ENCODE measurements at regions not wholly inside any gene's neighbourhood (a gene's known extent, or its start where the extent isn't known, plus 50 kb on each side); places are given as distances from the start of the nearest gene placed in this dataset.
"Not testable (repeated sequence)": the region's sequence is repeated elsewhere in the genome, so short reads cannot be mapped to it uniquely, and the experiment has no call there.

- Histone ChIP-seq H2AK5ac (ENCODE audit: low read length, severe bottlenecking) (no peak overlapping the region), H4K91ac (ENCODE audit: low read length) (no peak overlapping the region), H3K27ac (ENCODE audit: low read length, poor library complexity, severe bottlenecking) (no peak overlapping the region), H3K4ac (ENCODE audit: low read depth in 1 of 2, low read length in 2 of 2) (no peak overlapping the region), H3K18ac (ENCODE audit: low read depth in 1 of 2, low read length in 2 of 2) (no peak overlapping the region), H3K36me3 (ENCODE audit: control insufficient read depth in 1 of 2, insufficient read depth in 2 of 2, low read depth in 1 of 2, low read length in 2 of 2) (no peaks in the 10 kb centered on the region), H3K4me1 (ENCODE audit: control insufficient read depth, insufficient read depth, low read depth, low read length) (no peaks in the 10 kb centered on the region), H3K4me3 (ENCODE audit: insufficient read depth in 1 of 2, low read depth in 1 of 2, low read length in 2 of 2) (no peak overlapping the region), H3K27me3 (ENCODE audit: control insufficient read depth in 1 of 2, insufficient read depth in 1 of 2, low read length in 2 of 2) (no peaks in the 10 kb centered on the region), H3K14ac (ENCODE audit: low read length in 2 of 2) (no peak overlapping the region), H2BK12ac (ENCODE audit: low read length in 2 of 2) (no peak overlapping the region), H3K4me2 (ENCODE audit: low read length, poor library complexity, severe bottlenecking) (no peak overlapping the region), H2BK5ac (ENCODE audit: low read depth, low read length, poor library complexity, severe bottlenecking) (no peak overlapping the region), H2BK120ac (ENCODE audit: low read depth, low read length) (no peak overlapping the region), H3K9me3 (ENCODE audit: control insufficient read depth, low read length) (peaks cover 40% of the 10 kb centered on the region), H3K23ac (ENCODE audit: low read length in 2 of 2) (no peak overlapping the region), H3K79me1 (replicated peaks; ENCODE audit: low read length, poor library complexity, severe bottlenecking) (no peaks in the 10 kb centered on the region), H4K8ac (ENCODE audit: low read length) (no peak overlapping the region), H3K9ac (ENCODE audit: low read length) (no peak overlapping the region), H2AFZ (ENCODE audit: low read depth, low read length) (no peak overlapping the region), H2BK15ac (ENCODE audit: low read depth, poor library complexity, severe bottlenecking) (no peak overlapping the region)
- no CpG with 5 or more reads among the region's 3 CpGs for WGBS
- no peak for DNase-seq
Measured at GRCh38 chr5:110824936-110825441, 86.2 kb downstream of the SLC25A46 start.

- Histone ChIP-seq H2BK15ac (ENCODE audit: low read depth, poor library complexity, severe bottlenecking) (no peak overlapping the region), H4K8ac (ENCODE audit: low read length) (no peak overlapping the region), H3K4me2 (ENCODE audit: low read length, poor library complexity, severe bottlenecking) (no peak overlapping the region), H3K79me1 (replicated peaks; ENCODE audit: low read length, poor library complexity, severe bottlenecking) (no peaks in the 10 kb centered on the region), H3K4ac (ENCODE audit: low read depth in 1 of 2, low read length in 2 of 2) (no peak overlapping the region), H2AFZ (ENCODE audit: low read depth, low read length) (no peak overlapping the region), H3K36me3 (ENCODE audit: control insufficient read depth in 1 of 2, insufficient read depth in 2 of 2, low read depth in 1 of 2, low read length in 2 of 2) (no peaks in the 10 kb centered on the region), H3K27ac (ENCODE audit: low read length, poor library complexity, severe bottlenecking) (no peak overlapping the region), H2BK120ac (ENCODE audit: low read depth, low read length) (no peak overlapping the region), H2BK5ac (ENCODE audit: low read depth, low read length, poor library complexity, severe bottlenecking) (no peak overlapping the region), H3K18ac (ENCODE audit: low read depth in 1 of 2, low read length in 2 of 2) (no peak overlapping the region), H3K4me1 (ENCODE audit: control insufficient read depth, insufficient read depth, low read depth, low read length) (no peaks in the 10 kb centered on the region), H3K9me3 (ENCODE audit: control insufficient read depth, low read length) (peaks cover 19% of the 10 kb centered on the region), H4K91ac (ENCODE audit: low read length) (no peak overlapping the region), H3K23ac (ENCODE audit: low read length in 2 of 2) (no peak overlapping the region), H2BK12ac (ENCODE audit: low read length in 2 of 2) (no peak overlapping the region), H3K14ac (ENCODE audit: low read length in 2 of 2) (no peak overlapping the region), H3K4me3 (ENCODE audit: insufficient read depth in 1 of 2, low read depth in 1 of 2, low read length in 2 of 2) (no peak overlapping the region), H3K27me3 (ENCODE audit: control insufficient read depth in 1 of 2, insufficient read depth in 1 of 2, low read length in 2 of 2) (no peaks in the 10 kb centered on the region), H2AK5ac (ENCODE audit: low read length, severe bottlenecking) (no peak overlapping the region), H3K9ac (ENCODE audit: low read length) (no peak overlapping the region)
- DNase-seq = no peak
- WGBS = 76% methylated on average over 4 of the region's 4 CpGs
Measured at GRCh38 chr5:110832683-110833082, 93.9 kb downstream of the SLC25A46 start.

GRCh38 chr5:110834933-110835332 is 96.1 kb downstream of the SLC25A46 start:
- H3K4me2 ChIP-seq (ENCODE audit: low read length, poor library complexity, severe bottlenecking); H3K79me1 ChIP-seq (replicated peaks; ENCODE audit: low read length, poor library complexity, severe bottlenecking); H3K18ac ChIP-seq (ENCODE audit: low read depth in 1 of 2, low read length in 2 of 2); H3K4me3 ChIP-seq (ENCODE audit: insufficient read depth in 1 of 2, low read depth in 1 of 2, low read length in 2 of 2); H4K8ac ChIP-seq (ENCODE audit: low read length); H2BK120ac ChIP-seq (ENCODE audit: low read depth, low read length); H3K27me3 ChIP-seq (ENCODE audit: control insufficient read depth in 1 of 2, insufficient read depth in 1 of 2, low read length in 2 of 2); H3K4ac ChIP-seq (ENCODE audit: low read depth in 1 of 2, low read length in 2 of 2); H2BK5ac ChIP-seq (ENCODE audit: low read depth, low read length, poor library complexity, severe bottlenecking); H3K27ac ChIP-seq (ENCODE audit: low read length, poor library complexity, severe bottlenecking); H2AK5ac ChIP-seq (ENCODE audit: low read length, severe bottlenecking); H2AFZ ChIP-seq (ENCODE audit: low read depth, low read length); H3K9me3 ChIP-seq (ENCODE audit: control insufficient read depth, low read length); H2BK15ac ChIP-seq (ENCODE audit: low read depth, poor library complexity, severe bottlenecking); H4K91ac ChIP-seq (ENCODE audit: low read length); H3K23ac ChIP-seq (ENCODE audit: low read length in 2 of 2); H3K4me1 ChIP-seq (ENCODE audit: control insufficient read depth, insufficient read depth, low read depth, low read length); H3K14ac ChIP-seq (ENCODE audit: low read length in 2 of 2); H3K36me3 ChIP-seq (ENCODE audit: control insufficient read depth in 1 of 2, insufficient read depth in 2 of 2, low read depth in 1 of 2, low read length in 2 of 2); H3K9ac ChIP-seq (ENCODE audit: low read length); H2BK12ac ChIP-seq (ENCODE audit: low read length in 2 of 2): not testable (repeated sequence)
- 49% methylated on average over 2 of the region's 4 CpGs for WGBS
- DNase-seq = peak; percentile 35

- Histone ChIP-seq H3K36me3 (ENCODE audit: control insufficient read depth in 1 of 2, insufficient read depth in 2 of 2, low read depth in 1 of 2, low read length in 2 of 2) (no peaks in the 10 kb centered on the region), H3K18ac (ENCODE audit: low read depth in 1 of 2, low read length in 2 of 2) (no peak overlapping the region), H3K23ac (ENCODE audit: low read length in 2 of 2) (no peak overlapping the region), H3K4me3 (ENCODE audit: insufficient read depth in 1 of 2, low read depth in 1 of 2, low read length in 2 of 2) (no peak overlapping the region), H3K4me1 (ENCODE audit: control insufficient read depth, insufficient read depth, low read depth, low read length) (no peaks in the 10 kb centered on the region), H4K91ac (ENCODE audit: low read length) (no peak overlapping the region), H3K4ac (ENCODE audit: low read depth in 1 of 2, low read length in 2 of 2) (no peak overlapping the region), H3K9me3 (ENCODE audit: control insufficient read depth, low read length) (no peaks in the 10 kb centered on the region), H2BK12ac (ENCODE audit: low read length in 2 of 2) (no peak overlapping the region), H3K9ac (ENCODE audit: low read length) (no peak overlapping the region), H2BK120ac (ENCODE audit: low read depth, low read length) (no peak overlapping the region), H3K79me1 (replicated peaks; ENCODE audit: low read length, poor library complexity, severe bottlenecking) (no peaks in the 10 kb centered on the region), H3K27ac (ENCODE audit: low read length, poor library complexity, severe bottlenecking) (no peak overlapping the region), H2AFZ (ENCODE audit: low read depth, low read length) (no peak overlapping the region), H2BK15ac (ENCODE audit: low read depth, poor library complexity, severe bottlenecking) (no peak overlapping the region), H3K4me2 (ENCODE audit: low read length, poor library complexity, severe bottlenecking) (no peak overlapping the region), H2AK5ac (ENCODE audit: low read length, severe bottlenecking) (no peak overlapping the region), H3K27me3 (ENCODE audit: control insufficient read depth in 1 of 2, insufficient read depth in 1 of 2, low read length in 2 of 2) (no peaks in the 10 kb centered on the region), H2BK5ac (ENCODE audit: low read depth, low read length, poor library complexity, severe bottlenecking) (no peak overlapping the region), H4K8ac (ENCODE audit: low read length) (no peak overlapping the region), H3K14ac (ENCODE audit: low read length in 2 of 2) (no peak overlapping the region)
- no peak for DNase-seq
- 73% methylated on average over 1 of the region's 1 CpG for WGBS
Measured at GRCh38 chr5:110836851-110837250, 98.0 kb downstream of the SLC25A46 start.
